SU-DHL-6 (cell line): ENCODE measurements at regions not wholly inside any gene's neighbourhood (a gene's known extent, or its start where the extent isn't known, plus 50 kb on each side); places are given as distances from the start of the nearest gene placed in this dataset.

Experiments
- EZH2phosphoT487 ChIP-seq: fragments of 200-600 bp; sonication (generic), shearing (Covaris generic); conservative IDR thresholded peaks from 2 replicates; pipeline ENCODE4 v1.6.1; 2018; ENCODE audit warnings: mild to moderate bottlenecking, antibody characterized with exemption, low read length, moderate library complexity, mixed read lengths
- TF ChIP-seq, protein P1 (sequence below): fragments of 200-600 bp; sonication (generic); IDR thresholded peaks from one replicate; pipeline ENCODE4 v1.5.1; 2017; ENCODE audit warnings: antibody characterized with exemption, mild to moderate bottlenecking, low read length, moderate library complexity; ENCODE audit not compliant: insufficient read depth, poor library complexity, severe bottlenecking

DNA sequence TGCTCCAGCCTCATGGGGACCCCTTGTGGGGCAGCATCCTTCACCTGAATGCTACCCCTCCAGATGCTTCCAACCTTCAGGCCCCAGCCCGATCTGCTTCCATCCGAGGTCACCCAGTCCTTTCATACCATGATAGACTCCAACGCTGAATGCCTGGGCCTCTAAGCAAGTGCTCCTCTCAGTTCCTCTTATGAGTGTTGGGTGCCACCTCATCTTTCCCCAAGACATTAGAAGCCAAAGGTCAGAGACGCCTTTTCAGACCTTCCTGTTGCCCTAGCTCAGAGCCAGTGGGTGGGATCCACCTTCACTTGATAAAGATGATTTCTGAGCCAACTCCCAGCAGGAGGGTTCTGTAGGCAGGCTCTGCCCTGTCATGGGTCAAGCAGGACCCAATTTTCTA lies 174.5 kb upstream of the MGAT5 start:
- TF ChIP-seq, protein P1, sequence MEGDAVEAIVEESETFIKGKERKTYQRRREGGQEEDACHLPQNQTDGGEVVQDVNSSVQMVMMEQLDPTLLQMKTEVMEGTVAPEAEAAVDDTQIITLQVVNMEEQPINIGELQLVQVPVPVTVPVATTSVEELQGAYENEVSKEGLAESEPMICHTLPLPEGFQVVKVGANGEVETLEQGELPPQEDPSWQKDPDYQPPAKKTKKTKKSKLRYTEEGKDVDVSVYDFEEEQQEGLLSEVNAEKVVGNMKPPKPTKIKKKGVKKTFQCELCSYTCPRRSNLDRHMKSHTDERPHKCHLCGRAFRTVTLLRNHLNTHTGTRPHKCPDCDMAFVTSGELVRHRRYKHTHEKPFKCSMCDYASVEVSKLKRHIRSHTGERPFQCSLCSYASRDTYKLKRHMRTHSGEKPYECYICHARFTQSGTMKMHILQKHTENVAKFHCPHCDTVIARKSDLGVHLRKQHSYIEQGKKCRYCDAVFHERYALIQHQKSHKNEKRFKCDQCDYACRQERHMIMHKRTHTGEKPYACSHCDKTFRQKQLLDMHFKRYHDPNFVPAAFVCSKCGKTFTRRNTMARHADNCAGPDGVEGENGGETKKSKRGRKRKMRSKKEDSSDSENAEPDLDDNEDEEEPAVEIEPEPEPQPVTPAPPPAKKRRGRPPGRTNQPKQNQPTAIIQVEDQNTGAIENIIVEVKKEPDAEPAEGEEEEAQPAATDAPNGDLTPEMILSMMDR: no peak
- TF ChIP-seq EZH2phosphoT487: no peak
